HL-60 (cell line): ENCODE measurements at regions not wholly inside any gene's neighbourhood (a gene's known extent, or its start where the extent isn't known, plus 50 kb on each side); places are given as distances from the start of the nearest gene placed in this dataset.

ENCODE experiments used
- GABPA ChIP-seq: IDR thresholded peaks from 2 replicates; pipeline ENCODE4 v1.6.1; 2012; ENCODE audit warnings: low read depth
- POLR2AphosphoS5 ChIP-seq: IDR thresholded peaks from 2 replicates; pipeline ENCODE4 v1.6.1; 2012; ENCODE audit warnings: low read depth
- SPI1 ChIP-seq: IDR thresholded peaks from 2 replicates; pipeline ENCODE4 v1.6.1; 2012; ENCODE audit warnings: low read depth, mild to moderate bottlenecking, borderline replicate concordance
- TF ChIP-seq, protein P1 (sequence below): IDR thresholded peaks from one replicate; pipeline ENCODE4 v1.5.1; 2011; ENCODE audit warnings: low read length, control low read depth, inconsistent platforms; ENCODE audit not compliant: insufficient read depth
- TF ChIP-seq, protein P2 (sequence below): IDR thresholded peaks from 2 replicates; pipeline ENCODE4 v1.6.1; 2012; ENCODE audit warnings: low read depth; ENCODE audit not compliant: insufficient replicate concordance

DNA sequence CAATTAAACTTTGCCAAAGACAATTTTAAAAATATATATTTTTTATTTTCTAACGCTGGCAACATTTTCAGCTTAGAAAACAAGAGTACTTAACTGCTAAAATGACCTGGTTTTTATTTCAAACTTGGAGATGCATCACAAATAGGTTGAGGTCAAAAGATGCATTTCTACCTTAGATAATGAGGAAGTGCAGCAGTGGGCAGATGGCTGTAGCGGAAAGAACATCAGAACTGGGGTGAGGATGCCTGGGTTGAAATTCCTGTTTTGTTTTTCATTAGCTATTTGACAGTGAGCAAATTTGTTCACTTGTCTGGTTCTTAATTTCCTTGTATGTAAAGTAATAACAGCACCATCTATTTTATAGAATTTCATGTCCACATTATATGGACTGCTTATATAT lies 524.8 kb upstream of the KLF4 start:
- TF ChIP-seq GABPA (no peak), POLR2AphosphoS5 (no peak), SPI1 (peak; percentile 79)
- TF ChIP-seq, protein P1, sequence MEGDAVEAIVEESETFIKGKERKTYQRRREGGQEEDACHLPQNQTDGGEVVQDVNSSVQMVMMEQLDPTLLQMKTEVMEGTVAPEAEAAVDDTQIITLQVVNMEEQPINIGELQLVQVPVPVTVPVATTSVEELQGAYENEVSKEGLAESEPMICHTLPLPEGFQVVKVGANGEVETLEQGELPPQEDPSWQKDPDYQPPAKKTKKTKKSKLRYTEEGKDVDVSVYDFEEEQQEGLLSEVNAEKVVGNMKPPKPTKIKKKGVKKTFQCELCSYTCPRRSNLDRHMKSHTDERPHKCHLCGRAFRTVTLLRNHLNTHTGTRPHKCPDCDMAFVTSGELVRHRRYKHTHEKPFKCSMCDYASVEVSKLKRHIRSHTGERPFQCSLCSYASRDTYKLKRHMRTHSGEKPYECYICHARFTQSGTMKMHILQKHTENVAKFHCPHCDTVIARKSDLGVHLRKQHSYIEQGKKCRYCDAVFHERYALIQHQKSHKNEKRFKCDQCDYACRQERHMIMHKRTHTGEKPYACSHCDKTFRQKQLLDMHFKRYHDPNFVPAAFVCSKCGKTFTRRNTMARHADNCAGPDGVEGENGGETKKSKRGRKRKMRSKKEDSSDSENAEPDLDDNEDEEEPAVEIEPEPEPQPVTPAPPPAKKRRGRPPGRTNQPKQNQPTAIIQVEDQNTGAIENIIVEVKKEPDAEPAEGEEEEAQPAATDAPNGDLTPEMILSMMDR = no peak
- TF ChIP-seq, protein P2, sequence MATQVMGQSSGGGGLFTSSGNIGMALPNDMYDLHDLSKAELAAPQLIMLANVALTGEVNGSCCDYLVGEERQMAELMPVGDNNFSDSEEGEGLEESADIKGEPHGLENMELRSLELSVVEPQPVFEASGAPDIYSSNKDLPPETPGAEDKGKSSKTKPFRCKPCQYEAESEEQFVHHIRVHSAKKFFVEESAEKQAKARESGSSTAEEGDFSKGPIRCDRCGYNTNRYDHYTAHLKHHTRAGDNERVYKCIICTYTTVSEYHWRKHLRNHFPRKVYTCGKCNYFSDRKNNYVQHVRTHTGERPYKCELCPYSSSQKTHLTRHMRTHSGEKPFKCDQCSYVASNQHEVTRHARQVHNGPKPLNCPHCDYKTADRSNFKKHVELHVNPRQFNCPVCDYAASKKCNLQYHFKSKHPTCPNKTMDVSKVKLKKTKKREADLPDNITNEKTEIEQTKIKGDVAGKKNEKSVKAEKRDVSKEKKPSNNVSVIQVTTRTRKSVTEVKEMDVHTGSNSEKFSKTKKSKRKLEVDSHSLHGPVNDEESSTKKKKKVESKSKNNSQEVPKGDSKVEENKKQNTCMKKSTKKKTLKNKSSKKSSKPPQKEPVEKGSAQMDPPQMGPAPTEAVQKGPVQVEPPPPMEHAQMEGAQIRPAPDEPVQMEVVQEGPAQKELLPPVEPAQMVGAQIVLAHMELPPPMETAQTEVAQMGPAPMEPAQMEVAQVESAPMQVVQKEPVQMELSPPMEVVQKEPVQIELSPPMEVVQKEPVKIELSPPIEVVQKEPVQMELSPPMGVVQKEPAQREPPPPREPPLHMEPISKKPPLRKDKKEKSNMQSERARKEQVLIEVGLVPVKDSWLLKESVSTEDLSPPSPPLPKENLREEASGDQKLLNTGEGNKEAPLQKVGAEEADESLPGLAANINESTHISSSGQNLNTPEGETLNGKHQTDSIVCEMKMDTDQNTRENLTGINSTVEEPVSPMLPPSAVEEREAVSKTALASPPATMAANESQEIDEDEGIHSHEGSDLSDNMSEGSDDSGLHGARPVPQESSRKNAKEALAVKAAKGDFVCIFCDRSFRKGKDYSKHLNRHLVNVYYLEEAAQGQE = no peak
